ENCODE measurements at regions not wholly inside any gene's neighbourhood (a gene's known extent, or its start where the extent isn't known, plus 50 kb on each side); places are given as distances from the start of the nearest gene placed in this dataset.
"Not testable (repeated sequence)": the region's sequence is repeated elsewhere in the genome, so short reads cannot be mapped to it uniquely, and the experiment has no call there.

- no peak for DNase-seq
Observed at GRCh38 chr5:56310711-56311204, 77.6 kb upstream of the ANKRD55 start.

DNA sequence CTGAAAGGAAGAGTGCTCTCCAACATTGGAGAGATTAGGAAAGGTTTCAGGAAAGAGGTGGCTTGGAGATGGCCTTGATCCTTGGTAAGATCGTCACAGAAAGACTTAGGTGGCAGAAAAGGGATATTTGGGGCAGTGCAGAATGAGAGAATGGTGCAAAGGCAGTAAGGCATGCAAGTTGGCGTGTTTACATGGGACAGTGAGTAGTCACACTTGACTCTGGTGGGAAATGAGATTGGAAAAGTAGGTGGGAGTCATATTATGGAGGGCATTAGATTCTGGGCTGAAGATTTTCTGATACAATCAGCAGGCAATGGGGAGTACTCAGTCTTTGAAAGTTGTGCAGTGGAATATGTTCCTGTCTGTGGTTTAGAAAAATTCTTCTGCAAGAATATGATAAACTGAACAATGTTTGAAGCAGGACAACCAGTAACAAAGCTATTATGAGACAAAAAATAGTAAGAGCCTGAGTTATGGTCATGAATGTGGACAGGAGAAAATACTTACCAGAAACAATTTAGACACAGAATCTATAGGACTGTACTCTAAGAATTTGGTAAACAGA is 76.2 kb upstream of the ANKRD55 start:
- no peak for DNase-seq

DNA sequence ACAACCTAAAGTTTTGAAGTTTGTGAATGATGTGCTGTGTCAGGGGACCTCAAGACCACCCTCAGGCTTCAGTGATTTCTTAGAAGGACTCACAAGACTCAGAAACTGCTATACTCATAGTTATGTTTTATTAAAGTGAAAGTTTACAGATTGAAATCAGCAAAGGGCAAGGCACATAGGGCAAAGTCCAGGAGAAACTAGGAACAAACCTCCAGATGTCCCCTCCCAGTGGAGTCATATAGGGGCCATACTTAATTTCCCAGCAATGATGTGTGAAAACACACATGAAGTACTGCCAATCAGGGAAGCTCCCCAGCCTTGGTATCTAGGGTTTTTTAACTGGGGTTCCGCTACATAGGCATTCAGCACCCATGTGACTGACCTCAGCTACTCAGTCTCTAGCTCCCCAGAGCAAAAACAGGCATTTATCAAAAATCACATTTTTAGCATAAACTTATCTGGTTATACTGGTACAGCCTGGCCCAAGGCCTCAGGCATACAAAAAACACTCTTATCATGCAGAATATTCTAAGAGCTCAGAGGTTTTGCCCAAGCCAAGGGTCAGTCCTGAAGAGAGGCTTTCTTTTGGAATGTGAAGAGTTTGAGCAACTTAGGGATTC is 74.7 kb upstream of the ANKRD55 start:
- no peak for DNase-seq

DNA sequence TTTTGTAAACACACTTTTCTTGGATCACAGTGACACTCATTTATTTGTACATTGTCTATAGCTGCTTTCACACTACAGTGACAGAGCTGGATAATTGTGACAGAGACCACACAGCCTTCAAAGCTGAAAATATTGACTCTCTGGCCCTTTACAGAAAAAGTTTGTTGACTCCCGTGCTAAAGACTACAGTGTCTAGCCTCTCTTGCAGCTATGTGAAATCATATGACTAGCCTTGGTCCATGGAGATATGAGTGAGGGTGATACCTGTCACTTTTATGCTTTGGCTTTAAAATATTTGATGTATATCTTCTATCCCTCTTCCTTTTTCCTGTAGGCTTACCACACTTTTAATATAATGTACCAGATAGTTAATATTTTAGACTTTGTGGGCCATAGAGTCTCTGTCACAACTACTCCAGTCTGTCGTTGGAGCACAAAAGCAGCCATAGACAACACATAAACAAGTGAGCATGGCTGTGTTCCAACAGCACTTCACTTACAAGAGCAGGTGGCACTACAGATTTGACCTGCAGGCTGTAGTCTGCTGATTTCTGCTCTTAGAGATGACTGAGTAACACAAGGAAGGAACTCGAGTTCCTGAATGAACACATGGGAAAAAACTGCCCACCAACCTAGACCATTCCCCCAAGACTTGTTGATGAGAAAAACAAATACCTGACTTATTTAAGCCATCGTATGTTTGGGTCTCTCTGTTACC is 73.5 kb upstream of the ANKRD55 start:
- DNase-seq, result no peak

DNA sequence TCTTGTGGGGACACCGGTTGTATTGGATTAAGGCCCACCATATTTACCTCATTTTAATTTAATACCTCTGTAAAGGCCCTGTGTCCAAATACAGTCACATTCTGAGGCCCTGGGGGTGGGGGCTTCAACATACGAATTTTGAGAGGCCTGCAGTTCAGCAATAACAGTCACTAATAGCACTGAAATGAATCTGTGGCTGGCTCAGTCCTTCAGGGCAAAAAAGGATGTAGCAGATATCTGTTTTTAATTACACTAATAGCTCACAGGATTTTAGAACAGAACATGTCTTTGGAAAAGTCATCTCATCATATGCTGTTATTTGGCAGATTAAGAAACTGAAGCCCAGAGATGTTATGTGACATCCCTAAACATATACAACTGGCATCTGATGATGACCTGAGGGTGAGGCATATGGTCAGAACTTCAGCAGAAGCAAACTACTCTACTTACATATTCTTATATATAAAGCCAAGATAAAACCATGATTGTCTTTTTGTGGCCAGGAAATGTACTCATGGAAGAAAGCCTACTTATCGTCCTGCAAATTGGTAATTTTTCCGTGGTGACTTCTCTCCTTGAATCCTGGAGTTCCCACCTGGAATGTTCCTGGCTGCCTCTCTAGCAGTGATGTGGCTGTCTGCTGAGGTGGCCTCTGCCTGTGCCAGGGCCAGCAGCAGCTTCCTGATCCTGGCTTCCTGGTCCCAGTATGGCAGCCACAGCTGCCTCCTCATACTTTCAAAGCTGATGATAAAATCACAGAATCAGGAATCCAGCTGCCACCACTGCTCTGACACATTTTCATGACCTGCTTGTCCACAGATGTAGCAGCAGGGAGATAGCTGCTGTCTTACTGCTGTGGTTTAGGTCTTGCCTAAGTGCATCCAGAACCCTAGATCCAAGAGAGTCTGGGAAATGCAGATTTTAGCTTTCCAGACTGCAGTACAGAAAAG is 72.1 kb upstream of the ANKRD55 start:
- no peak for DNase-seq

DNA sequence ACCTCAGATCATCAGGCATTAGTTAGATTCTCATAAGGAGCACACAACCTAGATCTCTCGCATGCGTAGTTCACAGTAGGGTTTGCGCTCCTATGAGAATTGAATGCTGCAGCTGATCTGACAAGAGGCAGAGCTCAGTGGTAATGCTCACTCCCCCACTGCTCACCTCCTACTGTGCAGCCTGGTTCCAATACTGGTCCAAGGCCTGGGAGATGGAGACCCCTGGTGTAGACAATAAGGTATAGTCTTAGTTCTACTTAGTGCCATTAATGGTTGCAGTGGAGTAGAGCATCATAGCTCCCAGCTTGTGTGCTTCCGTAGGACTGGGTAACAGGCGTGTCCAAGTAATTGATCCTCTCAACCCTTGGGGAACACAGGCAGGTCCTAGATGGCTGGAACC is 70.4 kb upstream of the ANKRD55 start:
- no peak for DNase-seq

- DNase-seq, result no peak
Observed at GRCh38 chr5:56302027-56302426, 68.9 kb upstream of the ANKRD55 start.

- no peak for DNase-seq
Observed at GRCh38 chr5:56301069-56301468, 67.9 kb upstream of the ANKRD55 start.

GRCh38 chr5:56299212-56299611 is 66.1 kb upstream of the ANKRD55 start:
- DNase-seq, result no peak

DNA sequence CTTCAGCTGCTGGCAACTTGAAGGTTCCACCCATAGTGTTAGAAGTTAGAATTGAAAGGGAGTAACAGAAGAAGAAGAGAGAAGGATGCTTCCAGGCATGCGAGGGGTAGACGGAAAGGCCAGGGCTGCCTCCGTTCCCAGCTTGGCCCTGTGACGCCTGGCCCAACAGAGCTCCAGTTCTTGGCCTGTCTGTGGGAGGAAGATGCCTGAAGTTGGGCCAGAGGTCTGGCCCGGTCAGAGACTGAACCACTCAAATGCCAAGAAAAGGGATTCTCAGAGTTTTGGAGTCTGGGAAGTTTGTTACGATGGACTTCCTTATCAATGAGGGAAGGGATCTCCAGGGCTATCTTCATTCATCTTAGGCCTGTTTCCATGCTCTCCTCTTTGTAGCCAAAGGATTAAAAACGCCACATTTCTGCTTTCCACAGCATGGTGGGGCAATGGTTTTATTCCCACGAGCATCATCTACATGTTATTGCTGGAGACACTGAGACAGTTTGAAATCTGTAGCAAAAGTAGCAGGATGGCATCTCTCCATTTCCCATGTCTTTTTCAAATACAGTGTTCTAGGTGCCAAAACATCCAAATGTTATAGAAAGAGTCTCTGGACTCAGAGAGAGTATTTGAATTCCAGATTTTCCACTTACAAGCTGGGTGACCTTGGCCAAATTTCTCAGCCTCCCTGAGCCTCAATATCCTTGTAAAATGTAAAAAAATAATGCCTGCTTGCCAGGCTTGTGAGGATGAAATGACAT is 65.4 kb upstream of the ANKRD55 start:
- no peak for DNase-seq

GRCh38 chr5:56297851-56298250 is 64.7 kb upstream of the ANKRD55 start:
- DNase-seq, result no peak

- DNase-seq, result not testable (repeated sequence)
Observed at GRCh38 chr5:56295311-56295710, 62.2 kb upstream of the ANKRD55 start.

GRCh38 chr5:56294354-56294753 is 61.2 kb upstream of the ANKRD55 start:
- DNase-seq, result no peak

DNA sequence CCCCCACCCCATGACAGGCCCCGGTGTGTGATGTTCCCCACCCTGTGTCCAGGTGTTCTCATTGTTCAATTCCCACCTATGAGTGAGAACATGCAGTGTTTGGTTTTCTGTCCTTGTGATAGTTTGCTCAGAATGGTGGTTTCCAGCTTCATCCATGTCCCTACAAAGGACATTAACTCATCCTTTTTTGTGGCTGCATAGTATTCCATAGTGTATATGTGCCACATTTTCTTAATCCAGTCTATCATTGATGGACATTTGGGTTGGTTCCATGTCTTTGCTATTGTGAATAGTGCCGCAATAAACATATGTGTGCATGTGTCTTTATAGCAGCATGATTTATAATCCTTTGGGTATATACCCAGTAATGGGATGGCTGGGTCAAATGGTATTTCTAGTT is 59.7 kb upstream of the ANKRD55 start:
- not testable (repeated sequence) for DNase-seq

DNA sequence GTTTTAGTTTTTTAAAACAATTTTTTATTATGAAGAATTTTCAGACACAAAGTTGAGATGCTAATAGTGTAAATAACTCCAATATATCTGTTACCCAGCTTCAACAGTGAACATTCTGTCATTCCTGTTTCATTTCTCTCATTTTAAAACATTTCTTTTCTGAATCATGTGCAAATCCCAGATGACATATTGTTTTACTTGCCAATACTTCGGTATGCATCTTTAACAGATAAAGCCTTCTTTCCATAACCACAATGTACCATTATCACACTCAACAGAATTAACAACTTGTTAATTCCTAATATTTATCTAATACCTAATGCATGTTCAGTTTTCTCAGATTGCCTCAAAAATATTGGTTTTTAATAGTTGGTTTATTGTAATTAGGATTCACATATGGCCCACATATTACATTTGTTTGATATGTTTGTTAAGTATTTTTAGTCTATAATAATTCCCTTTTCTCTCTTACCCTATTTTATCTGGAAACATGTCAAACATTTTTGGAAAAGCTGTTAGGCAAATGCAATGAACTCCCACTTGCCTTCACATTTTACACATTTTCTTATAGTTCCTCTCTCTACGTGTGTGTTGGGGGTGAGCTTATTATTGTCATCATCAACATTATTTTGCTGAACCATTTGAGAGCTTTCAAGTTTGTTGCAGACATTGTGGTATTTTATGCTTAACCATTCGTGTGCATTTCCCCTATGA is 58.7 kb upstream of the ANKRD55 start:
- no peak for DNase-seq

GRCh38 chr5:56291079-56291643 is 58.0 kb upstream of the ANKRD55 start:
- no peak for DNase-seq

GRCh38 chr5:56290378-56291078 is 57.4 kb upstream of the ANKRD55 start:
- DNase-seq, result no peak

- no peak for DNase-seq
Observed at GRCh38 chr5:56289602-56289987, 56.5 kb upstream of the ANKRD55 start.

DNA sequence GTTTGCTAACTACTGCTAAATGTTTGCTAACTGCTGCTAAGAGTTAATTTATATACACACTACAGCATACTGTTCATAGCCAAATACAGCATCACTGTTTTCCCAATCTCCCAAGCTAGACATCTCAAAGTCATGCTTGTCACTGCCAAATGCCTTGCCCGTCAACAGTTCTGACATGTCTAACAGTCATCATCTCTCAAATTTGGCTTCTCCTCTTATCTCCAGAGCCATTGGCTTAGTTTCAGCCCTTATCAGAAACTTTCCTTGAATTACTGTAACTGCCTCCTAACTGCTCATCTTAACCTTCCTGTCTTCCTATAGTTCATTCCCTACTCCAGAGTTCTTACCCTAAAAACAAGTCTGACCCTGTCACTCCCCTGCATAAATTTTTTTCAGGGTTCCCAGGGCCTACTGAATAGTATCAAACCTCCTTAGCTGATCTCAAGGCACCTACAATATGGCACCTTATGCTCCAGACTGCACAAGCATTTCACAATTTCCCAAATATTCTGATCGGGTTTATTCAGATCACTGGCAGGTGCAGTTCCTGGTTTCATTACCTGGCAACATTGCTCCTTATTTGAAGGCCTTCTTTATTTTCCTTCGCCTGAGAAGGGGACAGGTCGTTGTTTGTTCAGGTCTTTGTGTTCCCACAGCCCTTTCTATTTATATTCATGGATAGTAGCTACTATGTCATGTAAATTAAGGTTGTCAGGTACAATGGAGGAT is 55.9 kb upstream of the ANKRD55 start:
- DNase-seq, result no peak
